ENCODE measurements at regions not wholly inside any gene's neighbourhood (a gene's known extent, or its start where the extent isn't known, plus 50 kb on each side); places are given as distances from the start of the nearest gene placed in this dataset.

GRCh38 chr7:12766416-12766815 is 79.0 kb downstream of the ARL4A start:
- Mint-ChIP-seq H3K27ac (no peak overlapping the region), H3K36me3 (ENCODE audit: low read depth) (no peaks in the 10 kb centered on the region), H3K4me3 (no peak overlapping the region), H3K4me1 (no peaks in the 10 kb centered on the region), H3K27me3 (no peaks in the 10 kb centered on the region), H3K9me3 (no peaks in the 10 kb centered on the region)
- ChIA-PET POLR2A (no interaction called here), CTCF (no interaction called here)
- DNase-seq, result no peak

GRCh38 chr7:12768948-12769347 is 81.5 kb downstream of the ARL4A start:
- Mint-ChIP-seq H3K36me3 (ENCODE audit: low read depth) (no peaks in the 10 kb centered on the region), H3K9me3 (peaks cover 2% of the 10 kb centered on the region), H3K27me3 (no peaks in the 10 kb centered on the region), H3K4me3 (no peak overlapping the region), H3K27ac (no peak overlapping the region), H3K4me1 (no peaks in the 10 kb centered on the region)
- POLR2A ChIA-PET, result no interaction called here
- DNase-seq, result no peak
- CTCF ChIA-PET, result no interaction called here

GRCh38 chr7:12769444-12769843 is 82.0 kb downstream of the ARL4A start:
- Mint-ChIP-seq H3K36me3 (ENCODE audit: low read depth) (no peaks in the 10 kb centered on the region), H3K27ac (no peak overlapping the region), H3K9me3 (peaks cover 2% of the 10 kb centered on the region), H3K4me1 (no peaks in the 10 kb centered on the region), H3K4me3 (no peak overlapping the region), H3K27me3 (no peaks in the 10 kb centered on the region)
- ChIA-PET CTCF (no interaction called here), POLR2A (no interaction called here)
- DNase-seq, result no peak

- CTCF ChIA-PET, result no interaction called here
- Mint-ChIP-seq H3K27ac (no peak overlapping the region), H3K36me3 (ENCODE audit: low read depth) (no peaks in the 10 kb centered on the region), H3K4me1 (no peaks in the 10 kb centered on the region), H3K27me3 (no peaks in the 10 kb centered on the region), H3K4me3 (no peak overlapping the region), H3K9me3 (peaks cover 2% of the 10 kb centered on the region)
- DNase-seq, result no peak
- POLR2A ChIA-PET, result no interaction called here
These were observed 83.0 kb downstream of the ARL4A start for GRCh38 chr7:12770227-12770975.

- Mint-ChIP-seq H3K4me3 (no peak overlapping the region), H3K9me3 (peaks cover 2% of the 10 kb centered on the region), H3K27me3 (no peaks in the 10 kb centered on the region), H3K36me3 (ENCODE audit: low read depth) (no peaks in the 10 kb centered on the region), H3K4me1 (no peaks in the 10 kb centered on the region), H3K27ac (no peak overlapping the region)
- ChIA-PET POLR2A (no interaction called here), CTCF (no interaction called here)
- no peak for DNase-seq
These were observed 84.0 kb downstream of the ARL4A start for GRCh38 chr7:12771378-12771877.

GRCh38 chr7:12772768-12773167 is 85.3 kb downstream of the ARL4A start:
- Mint-ChIP-seq H3K27ac (no peak overlapping the region), H3K27me3 (no peaks in the 10 kb centered on the region), H3K36me3 (ENCODE audit: low read depth) (no peaks in the 10 kb centered on the region), H3K4me1 (no peaks in the 10 kb centered on the region), H3K4me3 (no peak overlapping the region), H3K9me3 (peaks cover 2% of the 10 kb centered on the region)
- ChIA-PET CTCF (no interaction called here), POLR2A (no interaction called here)
- no peak for DNase-seq

GRCh38 chr7:12777257-12777656 is 89.8 kb downstream of the ARL4A start:
- DNase-seq, result no peak
- CTCF ChIA-PET, result no interaction called here
- H3K9me3 Mint-ChIP-seq, result peaks cover 2% of the 10 kb centered on the region
- H3K27me3 Mint-ChIP-seq, result no peaks in the 10 kb centered on the region
- no peaks in the 10 kb centered on the region for H3K4me1 Mint-ChIP-seq
- no peaks in the 10 kb centered on the region for H3K36me3 Mint-ChIP-seq (ENCODE audit: low read depth)
- POLR2A ChIA-PET, result no interaction called here
- no peak overlapping the region for H3K4me3 Mint-ChIP-seq
- no peak overlapping the region for H3K27ac Mint-ChIP-seq

GRCh38 chr7:12779947-12780346 is 92.5 kb downstream of the ARL4A start:
- Mint-ChIP-seq H3K27ac (no peak overlapping the region), H3K4me3 (no peak overlapping the region), H3K36me3 (ENCODE audit: low read depth) (no peaks in the 10 kb centered on the region), H3K9me3 (no peaks in the 10 kb centered on the region), H3K27me3 (no peaks in the 10 kb centered on the region), H3K4me1 (no peaks in the 10 kb centered on the region)
- POLR2A ChIA-PET, result no interaction called here
- DNase-seq, result no peak
- CTCF ChIA-PET, result no interaction called here

GRCh38 chr7:12783421-12784095 is 96.1 kb downstream of the ARL4A start:
- no peak for DNase-seq
- Mint-ChIP-seq H3K4me1 (peaks cover under 1% of the 10 kb centered on the region), H3K36me3 (ENCODE audit: low read depth) (no peaks in the 10 kb centered on the region), H3K4me3 (no peak overlapping the region), H3K9me3 (no peaks in the 10 kb centered on the region), H3K27ac (no peak overlapping the region), H3K27me3 (no peaks in the 10 kb centered on the region)
- ChIA-PET POLR2A (no interaction called here), CTCF (no interaction called here)

GRCh38 chr7:12785473-12785872 is 98.0 kb downstream of the ARL4A start:
- H3K9me3 Mint-ChIP-seq, result no peaks in the 10 kb centered on the region
- H3K4me3 Mint-ChIP-seq, result no peak overlapping the region
- no peak for DNase-seq
- H3K27ac Mint-ChIP-seq, result no peak overlapping the region
- CTCF ChIA-PET, result no interaction called here
- POLR2A ChIA-PET, result no interaction called here
- H3K27me3 Mint-ChIP-seq, result no peaks in the 10 kb centered on the region
- H3K4me1 Mint-ChIP-seq, result peaks cover 3% of the 10 kb centered on the region
- H3K36me3 Mint-ChIP-seq (ENCODE audit: low read depth), result no peaks in the 10 kb centered on the region

- H3K27me3 Mint-ChIP-seq, result no peaks in the 10 kb centered on the region
- H3K36me3 Mint-ChIP-seq (ENCODE audit: low read depth), result no peaks in the 10 kb centered on the region
- POLR2A ChIA-PET, result no interaction called here
- no peak overlapping the region for H3K4me3 Mint-ChIP-seq
- no peak overlapping the region for H3K27ac Mint-ChIP-seq
- H3K9me3 Mint-ChIP-seq, result no peaks in the 10 kb centered on the region
- no peak for DNase-seq
- H3K4me1 Mint-ChIP-seq, result peaks cover 3% of the 10 kb centered on the region
- CTCF ChIA-PET, result no interaction called here
These were observed 99.1 kb downstream of the ARL4A start for GRCh38 chr7:12786494-12786893.

- CTCF ChIA-PET, result no interaction called here
- H3K4me3 Mint-ChIP-seq, result no peak overlapping the region
- no peak for DNase-seq
- H3K27me3 Mint-ChIP-seq, result no peaks in the 10 kb centered on the region
- POLR2A ChIA-PET, result no interaction called here
- H3K4me1 Mint-ChIP-seq, result peaks cover 3% of the 10 kb centered on the region
- H3K36me3 Mint-ChIP-seq (ENCODE audit: low read depth), result no peaks in the 10 kb centered on the region
- H3K27ac Mint-ChIP-seq, result no peak overlapping the region
- H3K9me3 Mint-ChIP-seq, result peaks cover 2% of the 10 kb centered on the region
These were observed 100.7 kb downstream of the ARL4A start for GRCh38 chr7:12788171-12788570.

- CTCF ChIA-PET, result interaction anchor here (1.2 kb wide), 1 partner anchor 151 kb away, joined by 3 read pairs; no protein-coding TSS in a partner anchor
- no peak overlapping the region for H3K4me3 Mint-ChIP-seq
These were observed 101.2 kb downstream of the ARL4A start for GRCh38 chr7:12788591-12788990.

GRCh38 chr7:12794722-12795302 is 107.4 kb downstream of the ARL4A start:
- DNase-seq, result no peak
- POLR2A ChIA-PET, result no interaction called here
- Mint-ChIP-seq H3K4me3 (no peak overlapping the region), H3K27me3 (no peaks in the 10 kb centered on the region), H3K9me3 (peaks cover 2% of the 10 kb centered on the region), H3K36me3 (ENCODE audit: low read depth) (no peaks in the 10 kb centered on the region), H3K27ac (no peak overlapping the region), H3K4me1 (peaks cover 16% of the 10 kb centered on the region)
- CTCF ChIA-PET, result no interaction called here

More at GRCh38 chr7:12788591-12788990, 101.2 kb downstream of the ARL4A start:
- H3K9me3 Mint-ChIP-seq, result peaks cover 2% of the 10 kb centered on the region
- POLR2A ChIA-PET, result no interaction called here
- no peaks in the 10 kb centered on the region for H3K27me3 Mint-ChIP-seq
- no peaks in the 10 kb centered on the region for H3K36me3 Mint-ChIP-seq (ENCODE audit: low read depth)
- peaks cover 3% of the 10 kb centered on the region for H3K4me1 Mint-ChIP-seq
- no peak overlapping the region for H3K27ac Mint-ChIP-seq
- DNase-seq, result no peak
